SKM-1 treated with dmso at 0.1 percent for 144 hours (cell line): ENCODE measurements at regions not wholly inside any gene's neighbourhood (a gene's known extent, or its start where the extent isn't known, plus 50 kb on each side); places are given as distances from the start of the nearest gene placed in this dataset.

Source experiments
- DNase-seq: peaks from one replicate; lab custom pipeline; 2025; ENCODE audit not compliant: unreplicated experiment; lab: John Stamatoyannopoulos, UW

DNA sequence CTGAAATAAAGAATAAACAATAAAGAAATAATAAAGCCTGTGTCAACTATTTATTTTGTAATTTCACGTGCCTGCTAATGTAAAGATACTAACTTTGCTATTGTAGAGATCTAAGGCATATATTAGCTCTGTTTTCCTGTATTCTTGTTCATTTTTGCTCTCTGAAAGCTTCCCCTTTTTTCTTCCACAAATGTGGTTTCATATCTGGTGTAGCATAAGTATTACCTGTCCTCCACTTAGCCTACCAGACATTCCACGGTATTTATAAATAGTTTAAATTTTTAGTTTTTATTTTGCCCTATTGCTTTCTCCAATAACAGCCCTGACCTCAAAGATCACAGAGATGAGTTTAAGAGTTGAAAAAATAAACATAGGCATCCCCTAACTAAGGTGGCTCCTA is 92.6 kb upstream of the ATP2B1 start:
- no peak for DNase-seq

GRCh38 chr12:89800435-89800834 is 91.8 kb upstream of the ATP2B1 start:
- DNase-seq = no peak

- DNase-seq = no peak
These were observed 90.7 kb upstream of the ATP2B1 start for GRCh38 chr12:89799316-89799715.

- DNase-seq = no peak
These were observed 88.8 kb upstream of the ATP2B1 start for GRCh38 chr12:89797436-89797835.

DNA sequence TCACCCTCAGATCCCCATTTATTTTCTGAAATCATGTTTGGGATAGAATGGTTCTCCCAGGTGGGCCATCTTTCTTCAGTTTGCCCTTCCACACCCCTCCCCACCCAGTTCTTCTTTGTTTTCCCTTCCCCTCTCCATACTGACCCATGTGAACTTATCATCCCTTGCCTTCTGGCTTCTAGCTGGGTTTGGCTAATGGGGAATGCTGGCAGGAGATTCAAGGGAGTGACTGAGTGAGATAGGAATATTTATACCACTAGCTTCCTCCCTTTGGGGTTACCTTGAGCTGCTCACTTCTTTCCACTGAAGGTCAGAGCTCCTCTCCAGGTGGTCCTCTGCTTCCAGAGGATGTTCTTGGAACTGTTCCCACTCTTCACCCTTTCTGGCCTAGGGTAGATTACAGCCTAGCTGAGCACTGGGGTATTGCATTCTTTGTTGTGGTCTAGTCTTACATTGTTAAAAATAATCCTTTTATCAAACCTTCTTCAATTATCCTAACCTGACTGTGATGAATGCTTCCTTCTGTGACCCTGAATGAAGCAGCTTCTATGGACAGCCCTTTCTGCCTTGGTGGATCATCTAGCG is 88.3 kb upstream of the ATP2B1 start:
- no peak for DNase-seq

- DNase-seq = no peak
These were observed 85.3 kb upstream of the ATP2B1 start for GRCh38 chr12:89793946-89794345.

DNA sequence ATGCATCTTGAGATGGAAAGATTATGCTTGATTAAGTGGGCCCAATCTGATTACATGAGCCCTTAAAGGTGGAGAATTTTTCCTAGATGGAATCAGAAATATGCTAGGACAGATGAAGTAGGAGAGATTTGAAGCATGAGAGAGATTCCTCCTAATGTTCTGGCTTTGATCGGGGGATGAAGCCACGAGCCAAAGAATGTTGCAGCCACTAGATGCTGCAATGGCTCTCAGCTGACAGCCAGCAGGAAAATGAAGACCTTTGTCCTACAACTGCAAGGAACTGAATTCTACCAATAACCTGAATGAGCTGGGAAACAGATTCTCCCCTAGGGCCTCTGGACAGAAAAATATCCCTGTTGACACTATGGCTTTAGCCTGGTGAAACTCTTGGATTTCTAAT is 82.6 kb upstream of the ATP2B1 start:
- no peak for DNase-seq

- peak; percentile 85 for DNase-seq
These were observed 81.2 kb upstream of the ATP2B1 start for GRCh38 chr12:89789862-89790261.

DNA sequence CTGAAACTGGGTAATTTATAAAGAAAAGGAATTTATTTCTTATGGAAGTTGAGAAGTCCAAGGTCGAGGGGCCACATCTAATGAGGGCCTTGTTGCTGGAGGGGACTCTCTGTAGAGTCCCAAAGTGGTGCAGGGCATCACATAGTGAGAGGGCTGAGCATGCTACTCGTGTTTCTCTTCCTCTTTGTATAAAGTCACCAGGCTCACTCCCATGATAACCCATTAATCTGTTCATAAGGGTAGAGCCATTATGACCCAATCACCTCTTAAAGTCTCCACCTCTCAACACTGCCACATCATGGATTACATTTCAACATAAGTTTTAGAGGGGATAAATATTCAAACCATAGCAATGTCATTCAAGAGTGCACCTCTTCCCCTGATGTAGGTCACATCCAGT is 79.1 kb upstream of the ATP2B1 start:
- DNase-seq = no peak

GRCh38 chr12:89786177-89786810 is 77.7 kb upstream of the ATP2B1 start:
- DNase-seq = no peak

- no peak for DNase-seq
These were observed 74.9 kb upstream of the ATP2B1 start for GRCh38 chr12:89783359-89784060.

DNA sequence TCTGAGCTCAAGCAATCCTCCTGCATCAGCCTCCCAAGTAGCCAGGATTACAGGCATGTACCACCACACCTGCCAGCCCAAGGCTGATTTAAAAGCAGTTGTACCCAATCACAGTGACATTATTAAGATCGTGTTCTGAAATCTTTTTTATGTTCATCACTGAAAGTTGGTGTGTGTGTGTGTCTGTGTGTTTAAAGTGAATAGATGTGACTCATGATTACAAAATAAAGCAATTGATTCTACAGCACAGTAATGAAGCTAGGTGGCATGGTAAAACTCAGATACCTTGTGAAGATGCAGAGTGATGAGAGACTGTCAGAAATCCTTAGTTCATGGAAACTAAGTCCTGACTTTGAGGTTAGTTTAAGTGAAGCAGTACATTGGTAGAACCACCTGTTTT is 74.2 kb upstream of the ATP2B1 start:
- no peak for DNase-seq

GRCh38 chr12:89781946-89782550 is 73.4 kb upstream of the ATP2B1 start:
- no peak for DNase-seq

GRCh38 chr12:89781156-89781555 is 72.5 kb upstream of the ATP2B1 start:
- DNase-seq = peak; percentile 17

DNA sequence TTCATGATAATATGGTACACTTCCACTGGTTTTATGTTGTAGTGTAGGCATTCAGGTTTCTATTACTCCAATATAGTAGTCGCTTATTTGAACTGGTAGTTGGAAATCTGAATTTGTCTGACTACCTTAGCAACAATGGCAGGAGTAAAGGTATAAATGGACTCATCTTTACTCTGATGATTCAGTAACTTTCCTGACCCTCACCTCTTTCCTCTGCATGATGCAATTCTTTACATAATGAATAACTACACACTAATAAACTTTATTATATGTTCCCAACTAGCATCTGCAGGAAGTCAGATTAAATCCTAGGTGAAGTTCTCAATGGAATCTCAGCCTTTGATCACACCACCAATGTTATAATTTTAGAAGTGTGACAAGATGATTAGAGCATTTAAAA is 70.5 kb upstream of the ATP2B1 start:
- DNase-seq = no peak

- no peak for DNase-seq
These were observed 69.2 kb upstream of the ATP2B1 start for GRCh38 chr12:89777733-89778379.

DNA sequence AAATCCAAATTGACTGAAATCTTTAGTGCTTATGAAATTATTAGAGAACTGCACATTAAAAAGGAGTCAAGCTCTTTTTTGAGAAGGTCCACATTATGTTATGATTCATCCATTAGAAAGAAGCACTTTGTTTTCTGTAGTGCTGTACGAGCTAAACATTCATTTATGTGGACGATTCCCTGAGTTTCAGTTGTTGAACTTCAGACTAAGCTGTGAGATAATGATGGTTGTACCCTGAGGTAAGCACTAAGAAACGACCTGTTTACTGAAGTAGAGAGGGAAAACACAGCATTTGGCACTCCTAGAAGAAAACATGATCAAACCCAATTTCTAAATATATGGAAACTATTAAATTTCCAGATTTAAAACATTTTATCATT is 67.3 kb upstream of the ATP2B1 start:
- DNase-seq = no peak

GRCh38 chr12:89775063-89775985 is 66.7 kb upstream of the ATP2B1 start:
- no peak for DNase-seq

DNA sequence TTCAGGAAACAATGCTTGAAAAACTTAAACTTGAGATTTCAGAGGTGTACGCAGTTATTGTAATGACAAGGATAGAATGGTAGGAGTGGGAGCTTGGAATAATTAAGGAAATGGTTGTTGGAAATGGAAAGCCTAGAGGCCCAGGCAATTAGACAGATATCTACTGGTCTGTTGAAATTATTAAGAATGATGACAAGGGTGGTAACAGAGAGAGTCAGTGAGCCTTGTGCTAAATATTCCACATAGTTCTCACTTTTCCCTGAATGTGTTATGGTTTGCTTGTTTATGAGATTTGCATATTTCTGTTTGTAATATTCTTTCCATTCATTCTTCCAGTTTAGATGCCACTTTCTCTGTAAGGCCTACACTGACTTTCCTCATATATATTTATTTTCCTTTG is 66.0 kb upstream of the ATP2B1 start:
- DNase-seq = no peak

GRCh38 chr12:89770391-89770790 is 61.8 kb upstream of the ATP2B1 start:
- no peak for DNase-seq

DNA sequence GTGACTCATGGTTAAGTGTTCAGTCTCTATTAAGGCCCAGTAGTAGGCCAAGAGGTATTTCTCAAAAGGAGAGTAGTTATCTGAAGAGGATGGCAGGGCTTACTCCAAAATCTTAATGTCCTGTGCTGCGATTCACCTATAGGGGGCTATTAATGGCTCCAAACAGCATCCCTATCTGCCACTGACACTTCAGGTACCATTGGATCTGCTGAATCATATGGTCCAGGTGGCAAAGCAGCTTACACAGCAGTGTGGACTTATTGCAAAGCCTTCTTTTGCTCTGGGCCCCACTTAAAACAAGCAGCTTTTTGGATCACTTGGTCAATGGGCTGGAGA is 60.8 kb upstream of the ATP2B1 start:
- DNase-seq = no peak
